HuH-7.5 (cell line): ENCODE measurements at regions not wholly inside any gene's neighbourhood (a gene's known extent, or its start where the extent isn't known, plus 50 kb on each side); places are given as distances from the start of the nearest gene placed in this dataset.

Experiments used
- DNase-seq: peaks from one replicate; pipeline ENCODE4 v3.0.0; 2011; ENCODE audit warnings: low spot score

- DNase-seq: no peak
These were observed 61.8 kb upstream of the PRR20G start for GRCh38 chr3:127349501-127350171.

GRCh38 chr3:127342735-127343134 is 54.9 kb upstream of the PRR20G start:
- no peak for DNase-seq

- DNase-seq: no peak
These were observed 52.3 kb upstream of the PRR20G start for GRCh38 chr3:127339928-127340861.

GRCh38 chr3:127339016-127339415 is 51.2 kb upstream of the PRR20G start:
- no peak for DNase-seq

GRCh38 chr3:127337911-127338531 is 50.2 kb upstream of the PRR20G start:
- DNase-seq: no peak
